SK-N-SH treated with all-trans-retinoic acid at 6 μM for 48 hours (cell line): ENCODE measurements at regions not wholly inside any gene's neighbourhood (a gene's known extent, or its start where the extent isn't known, plus 50 kb on each side); places are given as distances from the start of the nearest gene placed in this dataset.

Source experiments
- ZNF565 ChIP-seq: fragments of 450-650 bp; formaldehyde crosslinking; conservative IDR thresholded peaks from 2 replicates; pipeline ENCODE4 v1.5.0; 2020; ENCODE audit warnings: low read depth, mild to moderate bottlenecking, moderate library complexity
- TF ChIP-seq, protein P1 (sequence below): fragments of 250-450 bp; sonication (Bioruptor Pico); IDR thresholded peaks from 2 replicates; pipeline ENCODE4 v1.5.1; 2020; ENCODE audit warnings: low read depth, mild to moderate bottlenecking, moderate library complexity
- TF ChIP-seq, protein P2 (sequence below): fragments of 250-450 bp; sonication (Bioruptor Pico); IDR thresholded peaks from 2 replicates; pipeline ENCODE4 v1.8.0; 2020; ENCODE audit warnings: mild to moderate bottlenecking, moderate library complexity, borderline replicate concordance
- TF ChIP-seq, protein P3 (sequence below): fragments of 250-450 bp; sonication (Bioruptor Pico); IDR thresholded peaks from 2 replicates; pipeline ENCODE4 v1.5.0; 2020; ENCODE audit warnings: mild to moderate bottlenecking, moderate library complexity

DNA sequence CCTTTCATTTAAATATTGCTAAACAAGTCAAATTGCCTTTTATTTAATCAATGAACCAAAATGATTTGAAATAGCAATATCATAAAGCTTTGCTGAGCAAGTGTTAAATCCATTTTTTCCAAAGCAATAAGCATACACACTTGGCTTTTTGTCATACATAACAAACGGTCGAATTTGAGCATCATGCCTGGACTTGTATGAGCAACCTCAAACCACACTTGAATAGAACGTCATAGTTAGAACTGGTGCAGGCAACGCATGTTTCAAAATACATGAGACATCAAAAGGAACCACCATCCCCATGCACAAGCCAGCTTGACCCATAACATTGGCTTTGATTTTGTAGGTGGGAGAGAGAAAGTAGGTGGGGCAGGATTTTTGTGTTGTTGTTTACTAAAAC, 812.3 kb upstream of the FRG1 start:
- TF ChIP-seq ZNF565 (CRISPR knock-in tag), result no peak
- TF ChIP-seq, protein P1, sequence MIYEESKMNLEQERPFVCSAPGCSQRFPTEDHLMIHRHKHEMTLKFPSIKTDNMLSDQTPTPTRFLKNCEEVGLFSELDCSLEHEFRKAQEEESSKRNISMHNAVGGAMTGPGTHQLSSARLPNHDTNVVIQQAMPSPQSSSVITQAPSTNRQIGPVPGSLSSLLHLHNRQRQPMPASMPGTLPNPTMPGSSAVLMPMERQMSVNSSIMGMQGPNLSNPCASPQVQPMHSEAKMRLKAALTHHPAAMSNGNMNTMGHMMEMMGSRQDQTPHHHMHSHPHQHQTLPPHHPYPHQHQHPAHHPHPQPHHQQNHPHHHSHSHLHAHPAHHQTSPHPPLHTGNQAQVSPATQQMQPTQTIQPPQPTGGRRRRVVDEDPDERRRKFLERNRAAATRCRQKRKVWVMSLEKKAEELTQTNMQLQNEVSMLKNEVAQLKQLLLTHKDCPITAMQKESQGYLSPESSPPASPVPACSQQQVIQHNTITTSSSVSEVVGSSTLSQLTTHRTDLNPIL (CRISPR knock-in tag), result no peak
- TF ChIP-seq, protein P2, sequence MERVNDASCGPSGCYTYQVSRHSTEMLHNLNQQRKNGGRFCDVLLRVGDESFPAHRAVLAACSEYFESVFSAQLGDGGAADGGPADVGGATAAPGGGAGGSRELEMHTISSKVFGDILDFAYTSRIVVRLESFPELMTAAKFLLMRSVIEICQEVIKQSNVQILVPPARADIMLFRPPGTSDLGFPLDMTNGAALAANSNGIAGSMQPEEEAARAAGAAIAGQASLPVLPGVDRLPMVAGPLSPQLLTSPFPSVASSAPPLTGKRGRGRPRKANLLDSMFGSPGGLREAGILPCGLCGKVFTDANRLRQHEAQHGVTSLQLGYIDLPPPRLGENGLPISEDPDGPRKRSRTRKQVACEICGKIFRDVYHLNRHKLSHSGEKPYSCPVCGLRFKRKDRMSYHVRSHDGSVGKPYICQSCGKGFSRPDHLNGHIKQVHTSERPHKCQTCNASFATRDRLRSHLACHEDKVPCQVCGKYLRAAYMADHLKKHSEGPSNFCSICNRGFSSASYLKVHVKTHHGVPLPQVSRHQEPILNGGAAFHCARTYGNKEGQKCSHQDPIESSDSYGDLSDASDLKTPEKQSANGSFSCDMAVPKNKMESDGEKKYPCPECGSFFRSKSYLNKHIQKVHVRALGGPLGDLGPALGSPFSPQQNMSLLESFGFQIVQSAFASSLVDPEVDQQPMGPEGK (CRISPR knock-in tag), result no peak
- TF ChIP-seq, protein P3, sequence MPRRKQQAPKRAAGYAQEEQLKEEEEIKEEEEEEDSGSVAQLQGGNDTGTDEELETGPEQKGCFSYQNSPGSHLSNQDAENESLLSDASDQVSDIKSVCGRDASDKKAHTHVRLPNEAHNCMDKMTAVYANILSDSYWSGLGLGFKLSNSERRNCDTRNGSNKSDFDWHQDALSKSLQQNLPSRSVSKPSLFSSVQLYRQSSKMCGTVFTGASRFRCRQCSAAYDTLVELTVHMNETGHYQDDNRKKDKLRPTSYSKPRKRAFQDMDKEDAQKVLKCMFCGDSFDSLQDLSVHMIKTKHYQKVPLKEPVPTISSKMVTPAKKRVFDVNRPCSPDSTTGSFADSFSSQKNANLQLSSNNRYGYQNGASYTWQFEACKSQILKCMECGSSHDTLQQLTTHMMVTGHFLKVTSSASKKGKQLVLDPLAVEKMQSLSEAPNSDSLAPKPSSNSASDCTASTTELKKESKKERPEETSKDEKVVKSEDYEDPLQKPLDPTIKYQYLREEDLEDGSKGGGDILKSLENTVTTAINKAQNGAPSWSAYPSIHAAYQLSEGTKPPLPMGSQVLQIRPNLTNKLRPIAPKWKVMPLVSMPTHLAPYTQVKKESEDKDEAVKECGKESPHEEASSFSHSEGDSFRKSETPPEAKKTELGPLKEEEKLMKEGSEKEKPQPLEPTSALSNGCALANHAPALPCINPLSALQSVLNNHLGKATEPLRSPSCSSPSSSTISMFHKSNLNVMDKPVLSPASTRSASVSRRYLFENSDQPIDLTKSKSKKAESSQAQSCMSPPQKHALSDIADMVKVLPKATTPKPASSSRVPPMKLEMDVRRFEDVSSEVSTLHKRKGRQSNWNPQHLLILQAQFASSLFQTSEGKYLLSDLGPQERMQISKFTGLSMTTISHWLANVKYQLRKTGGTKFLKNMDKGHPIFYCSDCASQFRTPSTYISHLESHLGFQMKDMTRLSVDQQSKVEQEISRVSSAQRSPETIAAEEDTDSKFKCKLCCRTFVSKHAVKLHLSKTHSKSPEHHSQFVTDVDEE (CRISPR knock-in tag), result no peak
